GM08714 (cell line): ENCODE measurements at regions not wholly inside any gene's neighbourhood (a gene's known extent, or its start where the extent isn't known, plus 50 kb on each side); places are given as distances from the start of the nearest gene placed in this dataset.

Experiments
- H3K4me3 ChIP-seq: fragments of 200-500 bp; sonication (Bioruptor generic); 2 replicates; pipeline ENCODE4 v1.5.1; 2014; ENCODE audit warnings: mild to moderate bottlenecking, low read length, inconsistent platforms
- ZNF274 ChIP-seq: IDR thresholded peaks from 2 replicates; pipeline ENCODE4 v1.6.1; 2012; ENCODE audit warnings: mild to moderate bottlenecking, low read depth, low read length

- no peak for TF ChIP-seq ZNF274
- H3K4me3 ChIP-seq: no peak overlapping the region
These were observed 213.1 kb upstream of the GAS1 start for GRCh38 chr9:87160148-87161102.

GRCh38 chr9:87167161-87167560 is 219.9 kb upstream of the GAS1 start:
- no peak for TF ChIP-seq ZNF274
- no peak overlapping the region for H3K4me3 ChIP-seq

GRCh38 chr9:87167582-87167981 is 220.3 kb upstream of the GAS1 start:
- no peak for TF ChIP-seq ZNF274
- H3K4me3 ChIP-seq: no peak overlapping the region

GRCh38 chr9:87178302-87178701 is 231.0 kb upstream of the GAS1 start:
- TF ChIP-seq ZNF274: no peak
- H3K4me3 ChIP-seq: no peak overlapping the region

- TF ChIP-seq ZNF274: no peak
- H3K4me3 ChIP-seq: no peak overlapping the region
These were observed 232.4 kb upstream of the GAS1 start for GRCh38 chr9:87179553-87180340.

- H3K4me3 ChIP-seq: no peak overlapping the region
- TF ChIP-seq ZNF274: no peak
These were observed 233.1 kb upstream of the GAS1 start for GRCh38 chr9:87180361-87180760.

- no peak overlapping the region for H3K4me3 ChIP-seq
- no peak for TF ChIP-seq ZNF274
These were observed 233.5 kb upstream of the GAS1 start for GRCh38 chr9:87180841-87181240.

GRCh38 chr9:87181670-87182069 is 234.4 kb upstream of the GAS1 start:
- H3K4me3 ChIP-seq: no peak overlapping the region
- no peak for TF ChIP-seq ZNF274

GRCh38 chr9:87184956-87185642 is 237.8 kb upstream of the GAS1 start:
- H3K4me3 ChIP-seq: no peak overlapping the region
- no peak for TF ChIP-seq ZNF274

- TF ChIP-seq ZNF274: no peak
- H3K4me3 ChIP-seq: no peak overlapping the region
These were observed 240.3 kb upstream of the GAS1 start for GRCh38 chr9:87187656-87188055.

- H3K4me3 ChIP-seq: no peak overlapping the region
- TF ChIP-seq ZNF274: no peak
These were observed 241.7 kb upstream of the GAS1 start for GRCh38 chr9:87189006-87189405.

GRCh38 chr9:87193151-87193550 is 245.8 kb upstream of the GAS1 start:
- no peak for TF ChIP-seq ZNF274
- H3K4me3 ChIP-seq: no peak overlapping the region

- no peak for TF ChIP-seq ZNF274
- no peak overlapping the region for H3K4me3 ChIP-seq
These were observed 246.9 kb upstream of the GAS1 start for GRCh38 chr9:87193925-87194868.
